ENCODE measurements at regions not wholly inside any gene's neighbourhood (a gene's known extent, or its start where the extent isn't known, plus 50 kb on each side); places are given as distances from the start of the nearest gene placed in this dataset.

DNA sequence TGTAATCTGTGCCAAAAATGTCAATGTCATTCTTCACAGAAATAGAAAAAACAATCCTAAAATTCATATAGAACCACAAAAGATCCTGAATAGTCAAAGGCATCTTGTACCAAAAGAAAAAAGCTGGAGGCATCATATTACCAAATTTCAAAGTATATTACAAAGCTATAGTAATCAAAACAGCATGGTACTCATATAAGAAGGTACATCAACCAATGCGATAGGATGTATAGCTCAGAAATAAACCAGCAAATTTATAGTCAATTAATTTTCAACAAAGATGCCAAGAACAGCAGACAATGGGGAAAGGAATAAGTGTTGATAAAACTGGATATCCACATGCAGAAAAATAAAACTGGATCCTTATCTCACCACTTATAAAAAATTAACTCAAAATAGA lies 150.5 kb upstream of the PRICKLE2 start:
- TF ChIP-seq EZH2phosphoT487 (IDR thresholded peaks at IDR 0.05; ENCODE audit: borderline replicate concordance, low read length): no peak
- TF ChIP-seq, protein P1, sequence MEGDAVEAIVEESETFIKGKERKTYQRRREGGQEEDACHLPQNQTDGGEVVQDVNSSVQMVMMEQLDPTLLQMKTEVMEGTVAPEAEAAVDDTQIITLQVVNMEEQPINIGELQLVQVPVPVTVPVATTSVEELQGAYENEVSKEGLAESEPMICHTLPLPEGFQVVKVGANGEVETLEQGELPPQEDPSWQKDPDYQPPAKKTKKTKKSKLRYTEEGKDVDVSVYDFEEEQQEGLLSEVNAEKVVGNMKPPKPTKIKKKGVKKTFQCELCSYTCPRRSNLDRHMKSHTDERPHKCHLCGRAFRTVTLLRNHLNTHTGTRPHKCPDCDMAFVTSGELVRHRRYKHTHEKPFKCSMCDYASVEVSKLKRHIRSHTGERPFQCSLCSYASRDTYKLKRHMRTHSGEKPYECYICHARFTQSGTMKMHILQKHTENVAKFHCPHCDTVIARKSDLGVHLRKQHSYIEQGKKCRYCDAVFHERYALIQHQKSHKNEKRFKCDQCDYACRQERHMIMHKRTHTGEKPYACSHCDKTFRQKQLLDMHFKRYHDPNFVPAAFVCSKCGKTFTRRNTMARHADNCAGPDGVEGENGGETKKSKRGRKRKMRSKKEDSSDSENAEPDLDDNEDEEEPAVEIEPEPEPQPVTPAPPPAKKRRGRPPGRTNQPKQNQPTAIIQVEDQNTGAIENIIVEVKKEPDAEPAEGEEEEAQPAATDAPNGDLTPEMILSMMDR (IDR thresholded peaks at IDR 0.05; ENCODE audit: low read depth, low read length, poor library complexity, severe bottlenecking): no peak
